K562 (cell line): ENCODE measurements at regions not wholly inside any gene's neighbourhood (a gene's known extent, or its start where the extent isn't known, plus 50 kb on each side); places are given as distances from the start of the nearest gene placed in this dataset.

Source experiments
- ATAC-seq: fragments of 200-7000 bp; cut with Tn5 transposase; 3 replicates; pipeline ENCODE4 v1.9.1; 2020; ENCODE audit warnings: moderate library complexity
- BruUV-seq: library from RNA; stranded (reverse); fragments of 400-500 nt; replicated peaks from 2 replicates; lab custom pipeline; 2021; lab: Mats Ljungman, UMichigan
- CTCF ChIA-PET: fragments of 300-600 bp; formaldehyde crosslinking; extraction: SDS; loops from one replicate; lab custom pipeline; 2021; ENCODE audit warnings: low intra/inter-chr PET ratio; lab: Yijun Ruan, JAX
- POLR2A ChIA-PET: fragments of 300-600, 350-650 bp; sonication (Branson Sonifier 250); formaldehyde crosslinking; extraction: SDS; loops from one replicate; lab custom pipeline; 2021; ENCODE audit warnings: antibody characterized with exemption, inconsistent platforms; lab: Yijun Ruan, JAX
- DNase-seq, 4 experiments: peaks; one replicate each; pipeline versions ENCODE4 v3.0.0 to v3.0.0-alpha.2; 2011 to 2018; ENCODE audit warnings: low spot score in 3 of 4, mixed read lengths in 3 of 4; ENCODE audit errors: extremely low read depth in 1 of 4
- FAIRE-seq: peaks from 2 replicates; lab custom pipeline; 2011; peaks lifted over from hg19 to GRCh38; lab: Jason Lieb, UNC
- H2AFZ ChIP-seq: 2 replicates; pipeline ENCODE4 v1.6.0; 2011; ENCODE audit warnings: low read depth, low read length, control low read depth, inconsistent platforms
- H3K27ac ChIP-seq: fragments of 200-600 bp; 3 replicates; pipeline ENCODE4 v1.8.0; 2011; ENCODE audit warnings: low read depth, mild to moderate bottlenecking, control low read depth, inconsistent platforms, low read length, moderate library complexity, mixed read lengths; ENCODE audit errors: extremely low read depth
- H3K27me3 ChIP-seq, 2 experiments: fragments of 300-600 bp in 1 of 2; 2 replicates in 1 of 2; 3 replicates in 1 of 2; pipeline versions ENCODE4 v1.6.0 to v1.8.0; 2011; ENCODE audit warnings: inconsistent platforms in 2 of 2, low read length in 2 of 2, mild to moderate bottlenecking in 1 of 2, mixed read lengths in 1 of 2, moderate library complexity in 1 of 2; ENCODE audit not compliant: control insufficient read depth in 2 of 2, insufficient read depth in 2 of 2
- H3K36me3 ChIP-seq: fragments of 300-600 bp; 3 replicates; pipeline ENCODE4 v1.8.0; 2011; ENCODE audit warnings: mild to moderate bottlenecking, low read length, inconsistent platforms; ENCODE audit not compliant: control insufficient read depth, insufficient read depth
- H3K4me1 ChIP-seq, 2 experiments: fragments of 200-600 bp in 1 of 2; replicated peaks in 1 of 2; 2 replicates in 1 of 2; 3 replicates in 1 of 2; pipeline versions ENCODE4 v1.5.1 to v1.8.0; 2011; ENCODE audit warnings: inconsistent platforms in 2 of 2, low read length in 2 of 2, mild to moderate bottlenecking in 1 of 2, mixed read lengths in 1 of 2, moderate library complexity in 1 of 2; ENCODE audit not compliant: control insufficient read depth in 2 of 2, insufficient read depth in 2 of 2
- H3K4me2 ChIP-seq: 2 replicates; pipeline ENCODE4 v1.6.1; 2011; ENCODE audit warnings: low read length, control low read depth, inconsistent platforms, mixed read lengths; ENCODE audit not compliant: insufficient read depth
- H3K4me3 ChIP-seq: fragments of 200-600 bp; sonication (generic), shearing (Covaris generic); 2 replicates; pipeline ENCODE4 v1.5.1; 2016; ENCODE audit warnings: control low read depth, inconsistent platforms
- H3K79me2 ChIP-seq: fragments of 200-600 bp; 3 replicates; pipeline ENCODE4 v1.8.0; 2011; ENCODE audit warnings: low read length, inconsistent platforms; ENCODE audit not compliant: control insufficient read depth, insufficient read depth
- H3K9ac ChIP-seq, 2 experiments: 2 replicates each; pipeline versions ENCODE4 v1.6.0 to v1.6.1; 2011; ENCODE audit warnings: low read depth in 2 of 2, low read length in 2 of 2, control low read depth in 1 of 2, inconsistent platforms in 1 of 2, mild to moderate bottlenecking in 1 of 2, mixed read lengths in 1 of 2; ENCODE audit not compliant: insufficient read depth in 1 of 2
- H3K9me1 ChIP-seq: one replicate; pipeline ENCODE4 v1.6.0; 2011; ENCODE audit warnings: inconsistent platforms, mild to moderate bottlenecking, low read length, moderate library complexity; ENCODE audit not compliant: control insufficient read depth, insufficient read depth
- H3K9me3 ChIP-seq: replicated peaks from 2 replicates; pipeline ENCODE4 v1.5.1; 2011; ENCODE audit warnings: low read depth, low read length, inconsistent platforms; ENCODE audit not compliant: control insufficient read depth, insufficient read depth
- H4K20me1 ChIP-seq: replicated peaks from 2 replicates; pipeline ENCODE4 v1.6.1; 2011; ENCODE audit warnings: low read length, inconsistent platforms, mixed read lengths; ENCODE audit not compliant: control insufficient read depth, insufficient read depth
- CC2D1A ChIP-seq: fragments of 450-650 bp; IDR thresholded peaks from 2 replicates; pipeline ENCODE4 v1.6.1; 2017; ENCODE audit warnings: mild to moderate bottlenecking
- IFI16 ChIP-seq: fragments of 250-450 bp; sonication (Bioruptor Pico); IDR thresholded peaks from 2 replicates; pipeline ENCODE4 v2.1.2; 2022; ENCODE audit warnings: mild to moderate bottlenecking, inconsistent platforms
- SIN3A ChIP-seq, 2 experiments: fragments of 150-350 bp in 1 of 2; IDR thresholded peaks; 2 replicates each; pipeline ENCODE4 v1.6.1; 2011 to 2016; ENCODE audit warnings: borderline replicate concordance in 2 of 2, low read depth in 2 of 2, low read length in 2 of 2, mild to moderate bottlenecking in 2 of 2, moderate library complexity in 2 of 2; ENCODE audit not compliant: control insufficient read depth in 1 of 2
- SP1 ChIP-seq: sonication (generic); formaldehyde crosslinking; IDR thresholded peaks from 2 replicates; pipeline ENCODE4 v1.8.1; 2022; ENCODE audit warnings: mild to moderate bottlenecking, missing genetic modification reagents
- SRF ChIP-seq, 2 experiments: fragments of 250-450, 450-650 bp in 1 of 2; sonication (Bioruptor Pico) in 1 of 2; sonication (generic) in 1 of 2; formaldehyde crosslinking; IDR thresholded peaks; 2 replicates each; pipeline versions ENCODE4 v1.5.0 to v1.5.1; 2020 to 2022; ENCODE audit warnings: mild to moderate bottlenecking in 1 of 2, missing genetic modification reagents in 1 of 2
- ZBTB2 ChIP-seq: fragments of 450-650 bp; IDR thresholded peaks from 2 replicates; pipeline ENCODE4 v1.6.1; 2016; ENCODE audit warnings: antibody characterized with exemption
- ZNF551 ChIP-seq: fragments of 250-450 bp; sonication (Bioruptor Pico); IDR thresholded peaks from 2 replicates; pipeline ENCODE4 v1.5.0; 2021; ENCODE audit warnings: mild to moderate bottlenecking, moderate library complexity
- WGBS: fragments of 100-300 bp; shearing (Covaris generic); methylation state at CpG from one replicate; pipeline ENCODE4 v1.1.6; 2016; ENCODE audit warnings: low coverage, mixed read lengths; ENCODE audit not compliant: insufficient coverage; ENCODE audit errors: missing lambda C conversion rate; 5-methylcytosine and 5-hydroxymethylcytosine counted together
- in situ Hi-C: fragments of 300-500 bp; cut with MboI; formaldehyde crosslinking; loops from 4 replicates; pipeline ENCODE4 v1.15.0; 2018; ENCODE audit warnings: inconsistent platforms, mixed read lengths
- intact Hi-C: fragments of 100-400 bp; cut with micrococcal nuclease; formaldehyde crosslinking; loops from 2 replicates; pipeline ENCODE4 v1.14.2; 2022

- Histone ChIP-seq H3K4me1 (no peaks in the 10 kb centered on the region), H3K9ac (no peak overlapping the region), H2AFZ (no peak overlapping the region), H3K27me3 (no peaks in the 10 kb centered on the region), H4K20me1 (no peaks in the 10 kb centered on the region), H3K9me1 (no peaks in the 10 kb centered on the region), H3K27ac (no peak overlapping the region), H3K4me3 (no peak overlapping the region), H3K79me2 (no peaks in the 10 kb centered on the region), H3K4me2 (no peak overlapping the region), H3K9me3 (no peaks in the 10 kb centered on the region), H3K36me3 (no peaks in the 10 kb centered on the region)
- BruUV-seq, result no TSS peak
- FAIRE-seq (no peak), DNase-seq (no peak), ATAC-seq (no peak)
- intact Hi-C loops, result no loop called here
- CTCF ChIA-PET, result no interaction called here
- WGBS, result 0% methylated on average over 2 of the region's 2 CpGs
- POLR2A ChIA-PET, result no interaction called here
- in situ Hi-C loops, result no loop called here
- TF ChIP-seq IFI16 (CRISPR knock-in tag) (no peak), SIN3A (IDR thresholded peaks at IDR 0.05; ENCODE audit: borderline replicate concordance in 2 of 2, control insufficient read depth in 1 of 2, low read depth in 2 of 2, low read length in 2 of 2) (no peak), SP1 (CRISPR knock-in tag) (no peak), ZNF551 (CRISPR knock-in tag) (no peak), ZBTB2 (no peak), SRF (CRISPR knock-in tag; IDR thresholded peaks at IDR 0.05) (no peak), CC2D1A (no peak)
Measured at GRCh38 chr14:86780461-86780860, 1212.5 kb downstream of the GALC start.
